ENCODE measurements at regions not wholly inside any gene's neighbourhood (a gene's known extent, or its start where the extent isn't known, plus 50 kb on each side); places are given as distances from the start of the nearest gene placed in this dataset.

DNA sequence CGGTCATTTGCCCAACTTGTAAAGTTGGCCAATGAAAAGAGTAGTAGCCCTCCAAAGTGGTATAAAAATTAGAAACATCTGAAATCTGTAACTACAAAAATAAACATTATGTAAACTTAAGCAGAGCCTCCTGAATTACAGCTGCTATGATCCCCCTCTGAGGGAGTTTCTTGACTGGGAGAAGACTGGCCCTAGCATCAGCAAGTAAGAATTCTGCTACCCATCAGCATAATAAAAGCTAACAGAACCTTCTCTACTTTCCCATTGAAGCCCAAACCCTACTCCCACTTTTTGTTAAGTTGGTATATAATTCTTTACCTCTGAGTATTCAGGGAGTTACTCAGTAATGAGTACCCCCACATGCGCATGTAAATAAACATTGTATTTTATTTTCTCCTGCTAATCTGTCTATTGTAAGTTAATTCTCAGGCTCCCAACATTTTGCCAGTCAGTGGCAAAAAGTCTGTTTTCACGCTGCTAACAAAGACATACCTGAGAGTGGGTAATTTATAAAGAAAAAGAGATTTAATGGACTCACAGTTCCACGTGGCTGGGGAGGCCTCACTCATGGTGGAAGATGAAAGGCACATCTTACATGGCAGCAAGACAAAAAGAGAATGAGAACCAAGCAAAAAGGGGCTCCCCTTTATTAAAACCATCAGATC lies 71.3 kb downstream of the MYL12B start:
- TF ChIP-seq ZSCAN20 (CRISPR knock-in tag; IDR thresholded peaks at IDR 0.05; ENCODE audit: borderline replicate concordance): no peak
- TF ChIP-seq POLR2A (IDR thresholded peaks at IDR 0.05; ENCODE audit: insufficient read depth in 1 of 2, low read depth in 2 of 2, low read length in 2 of 2): no peak
- no peak for TF ChIP-seq ZNF3 (CRISPR knock-in tag; IDR thresholded peaks at IDR 0.05)
